ENCODE measurements at regions not wholly inside any gene's neighbourhood (a gene's known extent, or its start where the extent isn't known, plus 50 kb on each side); places are given as distances from the start of the nearest gene placed in this dataset.

DNA sequence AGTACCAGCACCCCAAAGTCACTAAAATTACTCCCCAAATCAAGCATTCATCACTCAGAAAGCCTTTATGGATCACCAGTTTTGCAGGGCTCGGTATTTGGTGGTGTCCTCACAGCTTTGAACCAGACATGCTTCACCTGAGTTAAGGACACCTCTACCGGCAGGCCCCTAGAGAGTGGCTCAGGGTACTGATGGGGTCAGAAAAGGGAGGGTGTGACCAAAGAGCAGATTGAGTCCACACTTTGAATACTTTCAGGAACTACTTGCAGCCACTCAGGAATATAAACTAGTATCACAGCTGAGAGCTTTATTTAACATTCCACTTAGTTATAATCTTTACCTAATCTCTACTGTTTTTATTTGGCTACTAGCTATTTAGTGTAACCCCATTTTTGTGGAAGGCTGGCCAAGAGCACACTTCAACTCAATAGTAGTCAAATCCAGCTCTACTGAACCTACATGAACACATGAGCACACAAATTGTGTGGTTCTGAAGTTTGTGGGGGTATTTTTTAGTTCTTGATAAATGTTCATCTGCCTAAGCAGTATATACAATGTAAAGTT lies 109.6 kb upstream of the SPRY1 start:
- in situ Hi-C loops (cut with HindIII; ENCODE audit: low pct_ligation_motif_present, low pct_unique_long_range_greater_than_20kb, low sequenced_read_pairs): no loop called here
- no peak for DNase-seq

DNA sequence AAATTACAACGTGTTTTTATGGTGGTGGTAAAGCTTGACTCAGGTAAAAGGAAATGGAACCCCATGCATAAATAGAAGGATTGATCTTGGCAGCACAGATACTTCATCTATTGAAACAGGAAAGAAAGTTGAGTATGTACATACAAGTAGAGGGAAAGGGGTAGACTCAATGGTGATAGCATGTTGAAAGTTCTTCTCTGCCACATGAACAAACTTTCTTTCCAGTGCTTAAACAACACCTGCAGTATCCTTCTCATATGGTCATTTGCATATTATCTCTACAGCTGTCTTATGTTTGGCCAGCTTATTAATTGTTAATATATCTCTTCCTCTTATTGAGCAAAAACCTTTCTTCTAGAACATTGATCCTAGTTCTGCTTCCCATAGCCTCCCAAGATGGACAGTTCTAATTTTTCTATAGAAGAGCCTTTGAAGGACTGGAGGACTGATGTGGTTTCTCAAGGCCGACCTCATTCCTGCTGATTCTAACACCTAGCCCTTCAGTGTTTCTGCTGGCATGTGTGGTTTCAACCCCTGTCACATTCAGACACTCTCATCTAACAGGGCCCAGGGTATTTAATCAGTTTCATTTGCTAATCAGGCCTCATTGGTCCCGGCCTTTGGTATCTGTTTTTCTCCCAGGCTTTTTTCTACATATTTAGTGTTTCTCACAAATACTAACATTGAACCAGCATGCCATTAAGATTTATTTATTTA lies 108.1 kb upstream of the SPRY1 start:
- DNase-seq: no peak
- in situ Hi-C loops (cut with HindIII; ENCODE audit: low pct_ligation_motif_present, low pct_unique_long_range_greater_than_20kb, low sequenced_read_pairs): no loop called here

DNA sequence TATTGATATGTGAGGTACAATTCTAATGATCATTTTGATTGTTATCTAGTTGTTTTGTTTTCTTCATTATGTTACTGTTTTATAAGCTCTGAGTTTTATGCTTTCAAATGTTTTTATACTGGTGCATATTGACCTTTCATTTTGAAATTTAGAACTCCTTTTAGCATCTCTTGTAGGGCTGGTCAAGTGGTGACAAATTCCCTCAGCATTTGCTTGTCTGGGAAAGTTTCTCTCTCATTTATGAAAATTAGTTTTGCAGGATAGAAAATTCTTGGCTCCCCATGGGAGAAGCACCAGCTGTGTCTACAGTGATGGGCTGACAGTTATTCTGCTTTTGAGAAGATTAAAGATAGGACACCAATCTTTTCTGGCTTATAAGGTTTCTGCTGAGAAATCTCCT lies 105.3 kb upstream of the SPRY1 start:
- DNase-seq: no peak
- in situ Hi-C loops (cut with HindIII; ENCODE audit: low pct_ligation_motif_present, low pct_unique_long_range_greater_than_20kb, low sequenced_read_pairs): no loop called here

DNA sequence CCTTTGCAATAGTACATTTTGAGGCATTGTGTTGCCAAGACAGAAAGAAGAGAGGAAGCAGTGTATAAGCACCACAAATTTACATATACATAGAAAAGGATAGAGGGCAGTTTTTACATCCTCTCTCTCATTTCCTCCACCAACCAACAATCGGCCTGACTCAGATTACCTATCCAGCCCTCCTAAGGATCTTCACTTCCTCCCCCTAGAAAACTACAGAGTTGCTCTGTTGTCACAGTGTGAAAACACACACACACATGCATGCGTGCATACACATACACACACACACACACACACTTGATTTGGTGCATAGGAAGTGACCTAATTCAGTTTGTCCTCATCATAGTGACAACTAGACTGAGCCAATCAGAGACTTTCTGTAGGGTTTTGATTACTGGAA lies 98.8 kb upstream of the SPRY1 start:
- no peak for DNase-seq
- in situ Hi-C loops (cut with HindIII; ENCODE audit: low pct_ligation_motif_present, low pct_unique_long_range_greater_than_20kb, low sequenced_read_pairs): no loop called here

DNA sequence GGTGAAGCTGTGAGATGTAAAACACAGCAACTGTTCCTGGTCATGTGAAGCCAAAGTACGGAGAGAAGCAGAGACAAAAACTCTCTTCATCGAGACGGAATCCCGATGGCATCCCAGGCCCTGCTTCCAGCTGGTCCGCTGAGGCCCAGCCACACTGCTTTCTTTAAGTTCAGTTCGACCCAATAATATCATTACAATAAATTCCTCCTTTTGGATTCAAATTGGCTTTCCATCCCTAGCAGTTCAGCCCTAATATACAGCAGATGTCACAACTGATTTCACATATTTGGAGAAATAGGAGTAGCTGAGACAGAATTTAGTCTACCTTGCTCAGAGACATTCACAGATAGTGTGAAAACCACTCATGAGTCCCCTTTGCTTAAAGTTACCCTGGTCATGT lies 98.3 kb upstream of the SPRY1 start:
- in situ Hi-C loops (cut with HindIII; ENCODE audit: low pct_ligation_motif_present, low pct_unique_long_range_greater_than_20kb, low sequenced_read_pairs): no loop called here
- no peak for DNase-seq

DNA sequence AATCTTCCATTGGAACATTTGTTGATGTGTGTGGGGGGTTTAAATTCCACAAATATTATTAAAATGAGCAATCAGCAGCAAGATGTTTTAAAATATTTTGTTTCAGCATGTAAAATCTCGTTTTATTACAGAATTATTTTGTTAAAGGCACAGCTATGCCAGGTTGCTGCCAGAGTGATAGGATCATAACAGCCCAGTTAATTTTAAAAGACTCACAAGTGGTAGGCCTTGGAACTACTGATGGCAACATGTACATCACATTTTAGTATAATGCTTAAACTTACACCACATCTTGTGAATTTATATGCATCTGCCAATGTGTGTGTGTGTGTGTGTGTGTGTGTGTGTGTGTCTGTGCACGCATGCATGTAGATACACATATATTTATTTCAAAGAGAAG lies 97.8 kb upstream of the SPRY1 start:
- no peak for DNase-seq
- in situ Hi-C loops (cut with HindIII; ENCODE audit: low pct_ligation_motif_present, low pct_unique_long_range_greater_than_20kb, low sequenced_read_pairs): no loop called here

DNA sequence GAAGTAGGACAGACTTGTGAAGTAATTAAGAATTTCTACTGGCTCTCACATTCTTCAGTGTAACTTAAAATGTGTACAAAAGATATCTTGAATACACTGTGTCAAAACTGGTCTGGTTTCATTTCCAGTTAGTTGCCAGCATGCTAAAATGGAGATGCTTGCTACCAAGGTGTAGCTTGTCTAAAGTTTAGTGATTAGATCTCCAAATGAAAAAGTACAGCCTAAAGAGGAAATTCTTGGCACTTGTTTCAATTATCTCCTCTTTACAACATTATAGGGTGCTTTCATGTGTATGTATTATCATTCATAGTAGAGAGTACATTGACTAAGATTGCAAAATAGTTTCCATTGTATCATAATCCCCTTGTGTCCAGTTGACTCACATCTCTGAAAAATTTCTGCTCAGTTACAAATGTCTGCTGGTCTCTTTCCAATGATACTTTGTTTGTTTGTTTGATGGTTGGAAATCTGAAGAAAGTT lies 97.3 kb upstream of the SPRY1 start:
- in situ Hi-C loops (cut with HindIII; ENCODE audit: low pct_ligation_motif_present, low pct_unique_long_range_greater_than_20kb, low sequenced_read_pairs): no loop called here
- no peak for DNase-seq

DNA sequence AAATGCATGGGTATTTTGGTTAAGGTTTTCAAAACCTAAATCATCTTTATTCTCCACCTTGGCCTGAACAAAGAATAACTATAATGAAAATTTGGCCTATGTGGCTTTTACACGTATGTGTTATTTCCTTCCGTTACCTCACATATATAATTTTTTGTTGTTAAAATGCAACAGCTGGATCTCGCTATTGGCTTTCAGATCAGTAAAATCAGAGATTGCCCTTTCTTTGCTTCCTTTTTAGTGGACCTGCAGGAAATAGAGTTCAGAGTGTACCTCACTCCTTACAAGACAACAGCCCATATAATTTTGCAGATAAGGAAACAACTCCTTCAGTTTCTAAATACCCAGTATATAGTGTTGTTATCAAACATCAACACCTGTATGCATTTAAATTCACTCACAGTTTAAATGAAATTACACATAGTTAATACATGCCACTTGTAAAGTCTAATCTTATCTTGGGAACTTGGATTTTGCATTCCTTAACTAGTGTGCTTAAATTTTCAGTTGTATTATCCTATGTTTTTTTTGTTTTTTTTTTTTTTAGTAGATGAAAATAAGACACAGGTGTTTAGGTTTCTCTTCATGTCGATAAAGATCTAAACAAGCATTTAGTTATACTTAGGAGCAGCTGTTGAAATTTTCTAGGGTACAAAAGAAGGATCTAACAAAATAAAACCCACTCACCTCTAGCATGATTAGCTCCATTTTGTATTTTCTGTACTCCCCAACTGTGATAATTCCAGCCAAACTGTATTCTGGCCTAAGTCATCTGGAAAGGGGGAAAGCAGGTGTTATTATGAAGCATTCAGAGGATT lies 96.2 kb upstream of the SPRY1 start:
- in situ Hi-C loops (cut with HindIII; ENCODE audit: low pct_ligation_motif_present, low pct_unique_long_range_greater_than_20kb, low sequenced_read_pairs): no loop called here
- no peak for DNase-seq

DNA sequence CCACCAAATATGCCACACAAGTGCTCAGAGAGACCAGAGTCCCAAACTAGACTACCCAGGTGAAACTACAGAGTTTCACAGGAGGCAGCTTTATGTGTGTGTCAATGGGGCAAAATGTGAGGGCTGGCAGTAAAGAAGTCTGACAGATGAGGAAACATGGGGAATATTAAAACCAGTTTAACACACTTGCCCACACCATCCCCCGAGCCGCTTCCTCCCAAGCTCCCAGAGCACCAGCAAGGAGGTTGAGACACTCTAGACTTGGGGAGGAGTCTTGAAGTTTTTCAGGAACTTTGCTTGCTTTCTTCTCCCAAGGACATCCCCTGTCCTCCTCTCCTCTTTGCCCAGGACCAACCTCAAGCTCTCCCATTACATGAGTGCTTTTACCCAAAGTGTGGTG lies 94.7 kb upstream of the SPRY1 start:
- DNase-seq: no peak
- in situ Hi-C loops (cut with HindIII; ENCODE audit: low pct_ligation_motif_present, low pct_unique_long_range_greater_than_20kb, low sequenced_read_pairs): no loop called here

DNA sequence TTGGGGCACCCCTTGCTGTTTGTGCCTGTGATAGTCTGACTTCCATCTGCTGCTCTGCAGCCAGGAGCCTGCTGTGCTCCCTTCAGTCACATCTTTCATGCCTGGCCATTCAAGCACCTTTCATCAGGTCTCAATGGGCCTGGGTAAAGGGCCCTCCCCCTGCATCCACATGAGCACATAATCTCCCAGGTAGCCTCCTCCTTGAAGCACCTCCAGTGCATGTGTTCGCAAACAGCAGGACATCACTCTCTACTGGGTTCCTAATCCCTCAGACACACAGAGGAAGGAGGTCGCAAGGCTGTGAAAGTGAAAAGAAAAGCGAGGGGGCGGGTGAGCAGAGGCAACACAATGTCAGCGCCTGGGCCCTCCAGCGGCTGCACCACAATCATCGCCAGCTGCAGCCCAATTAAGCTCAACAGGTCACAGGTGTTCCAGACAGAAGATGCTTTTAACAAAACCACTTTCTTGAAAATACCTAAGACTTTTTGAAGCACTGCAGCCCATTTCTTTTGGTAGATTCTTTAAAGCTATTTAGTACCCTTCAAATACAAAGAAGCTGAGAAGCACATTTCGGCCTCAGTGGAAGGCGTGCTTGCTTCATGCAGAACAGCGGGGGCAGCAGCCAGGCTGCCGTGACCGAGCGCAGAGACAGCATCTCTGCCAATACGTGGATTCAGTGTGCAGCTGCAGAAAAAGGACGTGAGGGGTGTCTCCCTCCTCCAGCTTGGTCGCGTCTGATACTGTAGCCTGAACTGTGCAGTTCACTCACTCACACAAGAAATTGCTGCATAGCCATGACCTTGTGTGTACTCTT lies 92.2 kb upstream of the SPRY1 start:
- in situ Hi-C loops (cut with HindIII; ENCODE audit: low pct_ligation_motif_present, low pct_unique_long_range_greater_than_20kb, low sequenced_read_pairs): no loop called here
- DNase-seq: no peak

DNA sequence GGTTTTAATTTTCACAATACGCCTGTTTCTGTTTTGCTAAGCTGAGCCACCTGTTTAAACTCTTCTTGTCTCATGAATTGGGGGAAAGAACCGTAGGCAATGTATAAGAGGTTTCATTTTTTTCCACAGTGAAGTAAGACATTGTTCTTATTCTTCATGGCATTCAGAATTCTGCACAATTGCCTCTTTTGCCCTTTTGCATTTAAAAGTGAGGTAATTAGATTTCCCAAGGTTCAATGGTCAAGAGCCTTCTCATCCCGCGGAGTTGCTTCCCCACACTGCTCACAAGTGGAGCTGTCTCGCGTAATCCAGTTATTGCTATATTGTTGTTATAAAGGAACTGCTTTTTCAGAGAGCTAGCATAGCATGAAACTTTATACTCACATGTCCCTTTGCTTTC lies 90.9 kb upstream of the SPRY1 start:
- no peak for DNase-seq
- in situ Hi-C loops (cut with HindIII; ENCODE audit: low pct_ligation_motif_present, low pct_unique_long_range_greater_than_20kb, low sequenced_read_pairs): no loop called here

DNA sequence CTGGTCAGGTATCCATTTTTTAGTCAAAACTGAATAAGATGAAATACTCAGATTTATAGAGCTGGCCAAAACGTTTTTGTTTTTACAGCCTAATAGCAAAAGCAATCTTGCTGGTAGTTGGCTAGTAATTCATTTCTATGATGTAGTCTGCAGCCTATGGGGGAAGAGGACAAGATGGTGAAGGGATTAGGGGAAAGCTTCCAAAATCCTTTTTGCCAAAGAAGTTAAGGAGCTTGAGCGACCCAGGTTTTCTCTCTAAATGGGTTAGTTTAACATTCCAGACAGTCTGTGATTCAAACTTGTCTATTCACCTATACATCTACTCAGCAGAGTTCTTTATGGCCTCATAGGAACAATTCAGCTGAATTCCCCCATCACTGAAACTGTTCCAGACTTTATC lies 89.8 kb upstream of the SPRY1 start:
- no peak for DNase-seq
- in situ Hi-C loops (cut with HindIII; ENCODE audit: low pct_ligation_motif_present, low pct_unique_long_range_greater_than_20kb, low sequenced_read_pairs): no loop called here

DNA sequence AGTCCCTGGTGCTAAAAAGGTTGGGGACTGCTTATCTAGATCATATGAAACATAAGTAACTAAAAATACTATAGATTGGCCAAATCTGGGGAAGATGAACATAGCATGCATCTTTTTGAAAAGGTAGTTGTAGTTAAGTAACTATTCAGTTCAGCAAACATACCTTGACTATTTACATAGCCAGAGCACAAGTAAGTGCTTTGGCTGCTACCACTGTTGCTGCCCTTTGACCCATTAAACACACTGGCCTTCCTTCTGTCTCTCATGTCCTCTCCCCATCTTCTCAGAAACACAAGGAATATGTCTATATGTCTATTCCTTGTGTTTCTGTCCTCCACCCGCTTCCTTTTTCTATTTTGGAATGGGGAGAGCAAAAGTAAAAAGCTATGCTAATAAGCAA lies 87.9 kb upstream of the SPRY1 start:
- no peak for DNase-seq
- in situ Hi-C loops (cut with HindIII; ENCODE audit: low pct_ligation_motif_present, low pct_unique_long_range_greater_than_20kb, low sequenced_read_pairs): no loop called here

DNA sequence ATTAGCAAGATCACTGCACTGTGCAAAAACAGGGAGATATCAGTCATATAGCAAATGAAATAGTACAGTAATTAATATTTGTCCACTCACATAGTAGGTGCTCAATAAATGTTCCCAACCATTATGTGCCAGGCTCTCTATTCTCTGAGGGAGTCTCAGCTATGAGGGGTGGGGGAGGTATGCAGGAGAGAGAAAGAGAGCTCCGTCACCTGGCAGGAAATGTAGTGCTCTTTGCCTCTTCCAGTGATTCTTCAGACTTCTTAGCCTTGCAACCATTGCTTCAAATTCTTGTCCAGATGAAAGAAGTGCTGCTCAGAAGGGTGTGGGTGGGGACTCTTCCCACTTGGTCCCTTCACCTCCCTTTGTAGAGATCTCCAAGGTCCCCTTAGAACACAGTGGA lies 84.5 kb upstream of the SPRY1 start:
- in situ Hi-C loops (cut with HindIII; ENCODE audit: low pct_ligation_motif_present, low pct_unique_long_range_greater_than_20kb, low sequenced_read_pairs): no loop called here

DNA sequence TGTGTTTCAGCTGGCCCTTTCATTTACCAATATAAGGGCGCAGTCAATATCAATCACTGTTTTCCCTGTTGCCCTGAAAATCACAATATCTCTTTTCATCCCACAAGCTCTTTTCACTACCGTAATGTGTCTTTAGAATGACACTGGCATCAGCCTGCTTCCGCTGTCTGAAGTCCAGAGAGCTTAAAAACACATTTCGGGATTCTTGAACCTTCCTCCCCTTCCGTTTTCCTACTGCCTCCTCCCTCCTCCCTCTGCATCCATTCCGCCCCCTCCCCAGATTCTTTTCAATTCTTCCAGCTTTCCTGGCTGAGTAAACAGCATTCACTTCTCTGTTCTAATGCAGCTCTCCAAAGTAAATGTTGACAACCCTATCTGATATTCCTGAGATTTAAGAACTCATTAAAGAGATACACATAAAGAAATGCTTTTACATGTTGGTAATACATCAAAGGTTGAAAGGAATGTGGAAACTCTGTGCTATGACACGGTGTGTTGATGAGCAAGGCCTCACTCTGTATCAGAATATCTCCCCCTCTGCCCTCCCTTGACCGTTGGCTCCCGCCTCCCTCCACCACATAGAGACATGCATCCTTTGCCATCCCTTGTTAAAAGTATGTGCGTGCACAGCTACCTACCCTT lies 83.5 kb upstream of the SPRY1 start:
- in situ Hi-C loops (cut with HindIII; ENCODE audit: low pct_ligation_motif_present, low pct_unique_long_range_greater_than_20kb, low sequenced_read_pairs): no loop called here
- DNase-seq: no peak

More for the DNA sequence above, 84.5 kb upstream of the SPRY1 start:
- no peak for DNase-seq

DNA sequence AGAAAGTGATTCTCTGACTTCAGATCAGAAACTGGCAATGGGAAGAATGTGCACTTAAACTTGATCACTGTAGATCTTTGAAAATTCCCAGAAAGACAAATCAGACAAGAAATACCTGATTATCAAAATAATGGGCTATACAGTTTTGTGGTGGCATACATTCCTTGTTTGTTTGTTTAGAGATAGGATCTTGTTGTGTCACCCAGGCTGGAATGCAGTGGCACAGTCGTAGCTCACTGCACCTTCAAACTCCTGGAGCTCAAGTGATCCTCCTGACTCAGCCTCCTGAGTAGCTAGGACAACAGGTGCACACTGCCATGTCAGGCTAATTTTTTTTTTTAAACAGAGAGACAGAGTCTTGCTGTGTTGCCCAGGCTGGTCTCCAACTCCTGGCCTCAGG lies 81.0 kb upstream of the SPRY1 start:
- no peak for DNase-seq
- in situ Hi-C loops (cut with HindIII; ENCODE audit: low pct_ligation_motif_present, low pct_unique_long_range_greater_than_20kb, low sequenced_read_pairs): no loop called here

DNA sequence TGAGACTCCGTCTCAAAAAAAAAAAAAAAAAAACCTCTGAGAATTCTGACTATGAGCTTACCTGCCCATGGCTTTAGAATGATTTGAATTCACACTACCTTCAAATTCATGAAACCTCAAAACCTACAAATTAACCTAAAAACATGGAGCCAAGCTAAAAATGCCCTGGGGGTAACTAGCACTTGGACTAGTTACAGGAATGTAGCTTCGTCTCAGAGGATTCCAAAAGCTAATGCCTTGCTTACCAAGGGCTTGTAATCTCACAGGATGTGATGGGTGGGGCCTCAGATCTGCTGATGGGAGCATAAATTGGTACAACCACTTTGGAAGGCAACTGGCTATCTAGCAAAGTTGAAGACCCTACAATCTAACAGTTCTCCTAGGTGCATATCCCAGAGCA lies 79.4 kb upstream of the SPRY1 start:
- no peak for DNase-seq
- in situ Hi-C loops (cut with HindIII; ENCODE audit: low pct_ligation_motif_present, low pct_unique_long_range_greater_than_20kb, low sequenced_read_pairs): no loop called here

DNA sequence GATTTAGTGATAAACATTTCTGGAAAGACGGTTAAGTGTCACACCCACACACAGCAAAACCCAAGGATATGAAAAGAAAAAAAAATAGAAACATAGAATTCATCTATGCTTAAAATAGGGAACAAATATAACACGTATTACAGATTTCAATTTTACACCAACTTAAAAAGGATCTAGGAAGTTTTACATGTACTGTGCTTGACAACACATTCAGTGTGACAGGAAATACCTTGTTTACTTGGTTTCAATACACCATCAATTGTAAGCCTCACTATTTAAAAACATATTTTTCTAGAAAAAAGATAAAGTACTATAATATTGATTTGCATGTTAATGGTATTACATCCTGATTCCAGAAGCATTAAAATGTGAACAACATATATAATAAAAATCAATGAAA lies 77.0 kb upstream of the SPRY1 start:
- DNase-seq: no peak
- in situ Hi-C loops (cut with HindIII; ENCODE audit: low pct_ligation_motif_present, low pct_unique_long_range_greater_than_20kb, low sequenced_read_pairs): no loop called here

DNA sequence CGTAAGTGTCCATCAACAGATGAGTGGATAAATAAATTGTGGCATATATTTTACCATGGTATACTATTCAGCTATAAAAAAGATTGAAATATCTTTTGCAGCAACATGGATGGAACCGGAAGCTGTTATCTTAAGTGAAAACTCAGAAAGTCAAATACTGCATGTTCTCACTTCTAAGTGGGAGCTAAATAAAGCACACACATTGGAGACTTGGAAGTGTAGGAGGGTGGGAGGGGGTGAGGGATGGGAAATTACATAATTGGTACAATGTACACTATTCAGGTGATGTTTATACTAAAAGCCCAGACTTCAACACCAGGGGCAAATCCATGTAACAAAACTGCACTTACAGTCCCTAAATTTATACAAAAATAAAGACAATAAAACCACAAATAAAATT lies 72.6 kb upstream of the SPRY1 start:
- in situ Hi-C loops (cut with HindIII; ENCODE audit: low pct_ligation_motif_present, low pct_unique_long_range_greater_than_20kb, low sequenced_read_pairs): no loop called here
- DNase-seq: no peak
